SU-DHL-6 (cell line): ENCODE measurements at regions not wholly inside any gene's neighbourhood (a gene's known extent, or its start where the extent isn't known, plus 50 kb on each side); places are given as distances from the start of the nearest gene placed in this dataset.
"Not testable (repeated sequence)": the region's sequence is repeated elsewhere in the genome, so short reads cannot be mapped to it uniquely, and the experiment has no call there.

ENCODE experiments used
- H2AFZ ChIP-seq: fragments of 200-600 bp; sonication (generic); 2 replicates; pipeline ENCODE4 v1.6.1; 2014; ENCODE audit warnings: low read depth, mild to moderate bottlenecking, moderate library complexity, mixed read lengths, antibody characterized with exemption, low read length; ENCODE audit not compliant: severe bottlenecking
- H3F3A ChIP-seq: fragments of 200-600 bp; shearing (Covaris generic); 2 replicates; pipeline ENCODE4 v1.6.0; 2016; ENCODE audit warnings: antibody characterized with exemption, mild to moderate bottlenecking; ENCODE audit not compliant: insufficient read depth
- H3K27ac ChIP-seq: fragments of 200-600 bp; sonication (generic); 2 replicates; pipeline ENCODE4 v1.5.1; 2016; ENCODE audit warnings: low read depth, mild to moderate bottlenecking, low read length, moderate library complexity, mixed read lengths
- H3K27me3 ChIP-seq: fragments of 200-600 bp; sonication (generic), shearing (Covaris generic); 2 replicates; pipeline ENCODE4 v1.6.0; 2014; ENCODE audit warnings: mild to moderate bottlenecking, low read length
- H3K36me3 ChIP-seq: fragments of 200-600 bp; sonication (generic); 2 replicates; pipeline ENCODE4 v1.6.1; 2014; ENCODE audit warnings: mild to moderate bottlenecking, low read length, mixed read lengths
- H3K4me2 ChIP-seq: fragments of 300-600, 200-600 bp; shearing (Covaris generic), sonication (generic); 2 replicates; pipeline ENCODE4 v1.6.0; 2014; ENCODE audit warnings: low read length, low read depth, mild to moderate bottlenecking; ENCODE audit not compliant: poor library complexity, severe bottlenecking
- H3K4me3 ChIP-seq: fragments of 200-600 bp; sonication (generic); 2 replicates; pipeline ENCODE4 v1.5.1; 2014; ENCODE audit warnings: antibody characterized with exemption, low read length, mild to moderate bottlenecking, mixed read lengths; ENCODE audit not compliant: insufficient read depth, poor library complexity, severe bottlenecking
- H3K79me2 ChIP-seq: fragments of 200-600 bp; sonication (generic); 2 replicates; pipeline ENCODE4 v1.6.1; 2014; ENCODE audit warnings: mild to moderate bottlenecking, low read length, moderate library complexity; ENCODE audit not compliant: insufficient read depth
- H3K9ac ChIP-seq: fragments of 200-600 bp; sonication (generic); 2 replicates; pipeline ENCODE4 v1.7.0; 2014; ENCODE audit warnings: mild to moderate bottlenecking, low read length
- H3K9me2 ChIP-seq: fragments of 200-600 bp; sonication (generic); replicated peaks from 2 replicates; pipeline ENCODE4 v1.6.1; 2014; ENCODE audit warnings: low read length; ENCODE audit not compliant: insufficient read depth
- H3K9me3 ChIP-seq: fragments of 200-600 bp; sonication (generic); 2 replicates; pipeline ENCODE4 v1.6.1; 2014; ENCODE audit warnings: low read length, mixed read lengths; ENCODE audit not compliant: insufficient read depth
- H4K20me1 ChIP-seq: fragments of 200-600 bp; sonication (generic); 2 replicates; pipeline ENCODE4 v1.6.1; 2014; ENCODE audit warnings: low read depth, mild to moderate bottlenecking, antibody characterized with exemption, low read length, moderate library complexity, mixed read lengths
- EZH2phosphoT487 ChIP-seq: fragments of 200-600 bp; sonication (generic), shearing (Covaris generic); conservative IDR thresholded peaks from 2 replicates; pipeline ENCODE4 v1.6.1; 2018; ENCODE audit warnings: mild to moderate bottlenecking, antibody characterized with exemption, low read length, moderate library complexity, mixed read lengths
- TF ChIP-seq, protein P1 (sequence below): fragments of 200-600 bp; sonication (generic); IDR thresholded peaks from one replicate; pipeline ENCODE4 v1.5.1; 2017; ENCODE audit warnings: antibody characterized with exemption, mild to moderate bottlenecking, low read length, moderate library complexity; ENCODE audit not compliant: insufficient read depth, poor library complexity, severe bottlenecking

DNA sequence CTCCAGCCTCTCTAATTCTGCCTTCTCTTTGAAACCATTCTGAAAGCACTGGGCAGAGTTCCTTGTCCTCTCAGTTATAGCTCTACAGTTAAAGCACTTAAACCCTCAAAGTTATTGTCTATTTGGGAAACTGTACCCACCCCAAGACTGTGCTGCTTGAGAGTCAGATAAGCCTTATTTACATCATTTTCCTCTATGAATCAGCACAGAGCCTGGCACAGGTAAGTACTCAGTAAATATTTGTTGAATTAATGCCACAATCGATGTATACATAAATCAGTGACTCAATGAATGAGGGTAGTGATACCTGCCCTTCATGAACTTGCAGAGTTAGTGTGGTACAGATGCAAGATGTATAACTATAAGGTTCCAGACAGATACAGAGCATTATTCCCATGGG lies 549.4 kb upstream of the KLF4 start:
- H4K20me1 ChIP-seq = no peaks in the 10 kb centered on the region
- no peaks in the 10 kb centered on the region for H3K36me3 ChIP-seq
- no peaks in the 10 kb centered on the region for H3K79me2 ChIP-seq
- H2AFZ ChIP-seq = no peak overlapping the region
- H3K4me3 ChIP-seq = no peak overlapping the region
- no peak overlapping the region for H3K4me2 ChIP-seq
- no peaks in the 10 kb centered on the region for H3F3A ChIP-seq
- no peak overlapping the region for H3K27ac ChIP-seq
- no peak overlapping the region for H3K9ac ChIP-seq
- TF ChIP-seq EZH2phosphoT487 = no peak
- H3K9me3 ChIP-seq = peaks cover 4% of the 10 kb centered on the region; the same call in 1 of the 2 replicates
- no peaks in the 10 kb centered on the region for H3K27me3 ChIP-seq
- H3K9me2 ChIP-seq = no peaks in the 10 kb centered on the region

- Histone ChIP-seq H2AFZ (no peak overlapping the region), H3K9ac (no peak overlapping the region), H3K27ac (no peak overlapping the region), H3K4me3 (no peak overlapping the region), H4K20me1 (no peaks in the 10 kb centered on the region), H3K36me3 (no peaks in the 10 kb centered on the region), H3K9me3 (no peaks in the 10 kb centered on the region), H3K9me2 (no peaks in the 10 kb centered on the region), H3K27me3 (no peaks in the 10 kb centered on the region), H3K4me2 (no peak overlapping the region), H3F3A (no peaks in the 10 kb centered on the region), H3K79me2 (no peaks in the 10 kb centered on the region)
- TF ChIP-seq EZH2phosphoT487 = no peak
- TF ChIP-seq, protein P1, sequence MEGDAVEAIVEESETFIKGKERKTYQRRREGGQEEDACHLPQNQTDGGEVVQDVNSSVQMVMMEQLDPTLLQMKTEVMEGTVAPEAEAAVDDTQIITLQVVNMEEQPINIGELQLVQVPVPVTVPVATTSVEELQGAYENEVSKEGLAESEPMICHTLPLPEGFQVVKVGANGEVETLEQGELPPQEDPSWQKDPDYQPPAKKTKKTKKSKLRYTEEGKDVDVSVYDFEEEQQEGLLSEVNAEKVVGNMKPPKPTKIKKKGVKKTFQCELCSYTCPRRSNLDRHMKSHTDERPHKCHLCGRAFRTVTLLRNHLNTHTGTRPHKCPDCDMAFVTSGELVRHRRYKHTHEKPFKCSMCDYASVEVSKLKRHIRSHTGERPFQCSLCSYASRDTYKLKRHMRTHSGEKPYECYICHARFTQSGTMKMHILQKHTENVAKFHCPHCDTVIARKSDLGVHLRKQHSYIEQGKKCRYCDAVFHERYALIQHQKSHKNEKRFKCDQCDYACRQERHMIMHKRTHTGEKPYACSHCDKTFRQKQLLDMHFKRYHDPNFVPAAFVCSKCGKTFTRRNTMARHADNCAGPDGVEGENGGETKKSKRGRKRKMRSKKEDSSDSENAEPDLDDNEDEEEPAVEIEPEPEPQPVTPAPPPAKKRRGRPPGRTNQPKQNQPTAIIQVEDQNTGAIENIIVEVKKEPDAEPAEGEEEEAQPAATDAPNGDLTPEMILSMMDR = no peak
Observed at GRCh38 chr9:108035487-108035886, 545.9 kb upstream of the KLF4 start.

DNA sequence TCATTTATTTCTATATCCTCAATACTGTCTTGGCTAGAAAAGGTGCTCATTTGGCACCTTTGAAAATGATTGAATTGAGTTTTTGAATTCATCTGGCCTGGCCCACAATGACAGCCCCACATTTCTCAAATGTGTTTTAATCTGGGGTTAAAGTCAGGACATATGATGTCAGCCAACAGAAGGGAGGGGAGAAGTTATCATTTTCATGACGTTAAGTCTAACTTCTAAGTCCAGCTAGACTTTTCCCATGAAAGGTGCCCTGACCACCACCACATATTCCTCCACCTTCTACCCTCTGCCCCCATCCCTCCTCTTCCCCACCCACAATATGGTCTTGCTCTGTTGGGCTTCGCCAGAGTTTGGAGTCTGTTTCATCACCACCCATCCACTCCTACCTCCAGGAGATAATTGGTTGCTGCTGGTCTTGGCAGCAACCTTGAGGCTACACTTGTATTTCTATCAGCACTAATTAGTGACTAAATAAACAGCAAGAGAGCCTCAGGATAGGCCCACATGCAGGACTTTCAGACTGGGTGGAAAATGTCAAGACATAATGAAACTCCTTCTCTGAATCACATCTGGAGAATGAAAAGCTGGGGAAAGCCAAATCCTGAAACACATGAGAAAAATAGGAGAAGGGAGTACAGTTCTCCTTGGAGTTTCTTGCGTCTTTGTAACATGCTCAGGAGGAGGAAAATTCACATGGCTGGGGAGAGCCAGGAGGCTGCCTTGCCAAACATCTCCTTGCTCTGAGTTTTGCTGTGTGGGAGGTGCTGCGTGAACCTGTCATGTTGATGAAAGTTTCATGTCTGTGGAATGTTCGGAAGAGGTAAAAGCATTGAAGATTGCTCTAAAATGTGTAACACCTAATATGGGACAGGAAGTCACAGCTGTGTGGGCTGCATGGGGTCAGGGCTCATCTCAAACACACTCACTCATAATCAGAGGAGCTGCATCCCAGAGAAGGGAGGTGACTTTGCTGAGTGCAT lies 544.7 kb upstream of the KLF4 start:
- Histone ChIP-seq H3K4me2 (no peak overlapping the region), H3K27me3 (no peaks in the 10 kb centered on the region), H2AFZ (no peak overlapping the region), H3K9me2 (no peaks in the 10 kb centered on the region), H3K79me2 (no peaks in the 10 kb centered on the region), H3K9ac (no peak overlapping the region), H3F3A (no peaks in the 10 kb centered on the region), H3K27ac (no peak overlapping the region), H3K4me3 (no peak overlapping the region), H3K9me3 (no peaks in the 10 kb centered on the region), H3K36me3 (no peaks in the 10 kb centered on the region), H4K20me1 (no peaks in the 10 kb centered on the region)
- TF ChIP-seq, protein P1 = no peak
- TF ChIP-seq EZH2phosphoT487 = no peak

DNA sequence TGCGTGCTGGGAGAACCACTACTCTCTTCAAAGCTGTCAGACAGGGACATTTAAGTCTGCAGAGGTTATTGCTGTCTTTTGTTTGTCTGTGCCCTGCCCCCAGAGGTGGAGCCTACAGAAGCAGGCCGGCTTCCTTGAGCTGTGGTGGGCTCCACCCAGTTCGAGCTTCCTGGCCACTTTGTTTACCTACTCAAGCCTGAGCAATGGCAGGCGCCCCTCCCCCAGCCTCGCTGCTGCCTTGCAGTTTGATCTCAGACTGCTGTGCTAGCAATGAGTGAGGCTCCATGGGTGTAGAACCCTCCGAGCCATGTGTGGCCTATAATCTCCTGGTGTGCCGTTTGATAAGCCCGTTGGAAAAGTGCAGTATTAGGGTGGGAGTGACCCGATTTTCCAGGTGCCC lies 542.5 kb upstream of the KLF4 start:
- H3K4me2 ChIP-seq, H3F3A ChIP-seq, H2AFZ ChIP-seq, H3K9ac ChIP-seq, H3K36me3 ChIP-seq, H3K9me2 ChIP-seq, H3K27me3 ChIP-seq, H3K9me3 ChIP-seq, H4K20me1 ChIP-seq, H3K79me2 ChIP-seq, H3K4me3 ChIP-seq, H3K27ac ChIP-seq: not testable (repeated sequence)

- not testable (repeated sequence) for H3K9ac ChIP-seq, H2AFZ ChIP-seq, H3F3A ChIP-seq, H3K9me2 ChIP-seq, H4K20me1 ChIP-seq, H3K4me3 ChIP-seq, H3K27ac ChIP-seq, H3K36me3 ChIP-seq, H3K9me3 ChIP-seq, H3K4me2 ChIP-seq, H3K79me2 ChIP-seq, H3K27me3 ChIP-seq
Observed at GRCh38 chr9:108031221-108031620, 541.7 kb upstream of the KLF4 start.

DNA sequence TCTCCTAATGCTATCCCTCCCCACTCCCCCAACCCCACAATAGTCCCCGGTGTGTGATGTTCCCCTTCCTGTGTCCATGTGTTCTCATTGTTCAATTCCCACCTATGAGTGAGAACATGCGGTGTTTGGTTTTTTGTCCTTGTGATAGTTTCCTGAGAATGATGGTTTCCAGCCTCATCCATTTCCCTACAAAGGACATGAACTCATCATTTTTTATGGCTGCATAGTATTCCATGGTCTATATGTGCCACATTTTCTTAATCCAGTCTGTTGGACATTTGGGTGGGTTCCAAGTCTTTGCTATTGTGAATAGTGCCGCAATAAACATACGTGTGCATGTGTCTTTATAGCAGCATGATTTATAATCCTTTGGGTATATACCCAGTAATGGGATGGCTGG lies 537.1 kb upstream of the KLF4 start:
- not testable (repeated sequence) for H3F3A ChIP-seq, H3K9me2 ChIP-seq, H2AFZ ChIP-seq, H3K4me2 ChIP-seq, H3K27ac ChIP-seq, H3K27me3 ChIP-seq, H3K4me3 ChIP-seq, H3K79me2 ChIP-seq, H3K9ac ChIP-seq, H3K9me3 ChIP-seq, H4K20me1 ChIP-seq, H3K36me3 ChIP-seq
